Adrenal gland (tissue), 5 donors: ENCODE measurements at regions not wholly inside any gene's neighbourhood (a gene's known extent, or its start where the extent isn't known, plus 50 kb on each side); places are given as distances from the start of the nearest gene placed in this dataset.

Experiments
- POLR2A ChIP-seq, 2 donors: fragments of 450-650 bp; IDR thresholded peaks; one replicate each; pipeline ENCODE4 v1.6.1; 2017; ENCODE audit warnings: antibody characterized with exemption in 2 of 2, mild to moderate bottlenecking in 2 of 2, moderate library complexity in 1 of 2
- TF ChIP-seq, protein P1 (sequence below), 6 experiments: fragments of 450-650 bp in 4 of 6; fragments of 200-600 bp in 2 of 6; sonication (generic) in 1 of 6; IDR thresholded peaks; 1 replicate in 5 of 6; 2 replicates in 1 of 6; pipeline versions ENCODE4 v1.5.1 to v1.8.0; 2016 to 2021; ENCODE audit warnings: antibody characterized with exemption in 6 of 6, mild to moderate bottlenecking in 2 of 6, moderate library complexity in 1 of 6
- donor health status: DM: no; HTN: no; CAD: no.

DNA sequence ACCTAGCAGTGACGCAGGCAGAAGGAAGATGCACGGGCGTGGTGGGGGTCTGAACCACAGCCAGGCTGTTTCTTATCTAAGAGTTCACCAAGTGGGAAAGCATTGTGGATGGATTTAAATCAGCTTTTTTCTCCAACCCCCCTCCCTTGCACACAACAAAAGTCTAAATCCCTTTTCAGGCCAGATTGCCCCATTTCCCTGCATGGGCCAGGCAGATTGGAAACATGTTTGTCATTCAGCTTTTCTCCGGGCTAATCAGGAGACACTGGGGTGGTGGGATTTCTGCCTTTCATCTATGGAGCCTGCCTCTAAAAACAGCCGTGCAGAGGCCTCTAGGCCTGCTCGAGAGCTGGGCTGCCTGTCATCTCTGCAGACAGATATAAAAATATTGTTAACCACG, 166.3 kb upstream of the LEF1 start:
- TF ChIP-seq, protein P1, sequence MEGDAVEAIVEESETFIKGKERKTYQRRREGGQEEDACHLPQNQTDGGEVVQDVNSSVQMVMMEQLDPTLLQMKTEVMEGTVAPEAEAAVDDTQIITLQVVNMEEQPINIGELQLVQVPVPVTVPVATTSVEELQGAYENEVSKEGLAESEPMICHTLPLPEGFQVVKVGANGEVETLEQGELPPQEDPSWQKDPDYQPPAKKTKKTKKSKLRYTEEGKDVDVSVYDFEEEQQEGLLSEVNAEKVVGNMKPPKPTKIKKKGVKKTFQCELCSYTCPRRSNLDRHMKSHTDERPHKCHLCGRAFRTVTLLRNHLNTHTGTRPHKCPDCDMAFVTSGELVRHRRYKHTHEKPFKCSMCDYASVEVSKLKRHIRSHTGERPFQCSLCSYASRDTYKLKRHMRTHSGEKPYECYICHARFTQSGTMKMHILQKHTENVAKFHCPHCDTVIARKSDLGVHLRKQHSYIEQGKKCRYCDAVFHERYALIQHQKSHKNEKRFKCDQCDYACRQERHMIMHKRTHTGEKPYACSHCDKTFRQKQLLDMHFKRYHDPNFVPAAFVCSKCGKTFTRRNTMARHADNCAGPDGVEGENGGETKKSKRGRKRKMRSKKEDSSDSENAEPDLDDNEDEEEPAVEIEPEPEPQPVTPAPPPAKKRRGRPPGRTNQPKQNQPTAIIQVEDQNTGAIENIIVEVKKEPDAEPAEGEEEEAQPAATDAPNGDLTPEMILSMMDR (IDR thresholded peaks at IDR 0.05): no peak
- TF ChIP-seq POLR2A (IDR thresholded peaks at IDR 0.05): no peak
